GOT3 (cell line): ENCODE measurements at regions not wholly inside any gene's neighbourhood (a gene's known extent, or its start where the extent isn't known, plus 50 kb on each side); places are given as distances from the start of the nearest gene placed in this dataset.

Experiments
- DNase-seq: peaks from one replicate; lab custom pipeline; 2025; ENCODE audit warnings: mixed read lengths; lab: John Stamatoyannopoulos, UW

- no peak for DNase-seq
Observed at GRCh38 chr1:30198795-30199403, 524.5 kb downstream of the MATN1 start.

GRCh38 chr1:30198451-30198760, 525.0 kb downstream of the MATN1 start:
- DNase-seq = no peak

GRCh38 chr1:30197639-30198450, 525.5 kb downstream of the MATN1 start:
- no peak for DNase-seq

- no peak for DNase-seq
Observed at GRCh38 chr1:30196872-30197638, 526.3 kb downstream of the MATN1 start.

GRCh38 chr1:30196457-30196856, 526.9 kb downstream of the MATN1 start:
- no peak for DNase-seq

GRCh38 chr1:30195424-30196134, 527.8 kb downstream of the MATN1 start:
- DNase-seq = no peak

GRCh38 chr1:30194741-30195423, 528.5 kb downstream of the MATN1 start:
- no peak for DNase-seq

- DNase-seq = no peak
Observed at GRCh38 chr1:30194046-30194619, 529.3 kb downstream of the MATN1 start.

- no peak for DNase-seq
Observed at GRCh38 chr1:30192969-30193630, 530.3 kb downstream of the MATN1 start.

GRCh38 chr1:30191154-30191702, 532.2 kb downstream of the MATN1 start:
- DNase-seq = no peak

GRCh38 chr1:30190511-30191153, 532.8 kb downstream of the MATN1 start:
- no peak for DNase-seq

- no peak for DNase-seq
Observed at GRCh38 chr1:30189818-30190500, 533.4 kb downstream of the MATN1 start.

GRCh38 chr1:30188999-30189398, 534.4 kb downstream of the MATN1 start:
- DNase-seq = no peak

GRCh38 chr1:30188329-30188728, 535.1 kb downstream of the MATN1 start:
- no peak for DNase-seq

- no peak for DNase-seq
Observed at GRCh38 chr1:30187413-30188023, 535.9 kb downstream of the MATN1 start.

GRCh38 chr1:30186586-30186985, 536.8 kb downstream of the MATN1 start:
- DNase-seq = no peak

GRCh38 chr1:30185809-30186208, 537.6 kb downstream of the MATN1 start:
- DNase-seq = no peak

- DNase-seq = no peak
Observed at GRCh38 chr1:30185313-30185712, 538.1 kb downstream of the MATN1 start.
